HG02870 (cell line): ENCODE measurements at regions not wholly inside any gene's neighbourhood (a gene's known extent, or its start where the extent isn't known, plus 50 kb on each side); places are given as distances from the start of the nearest gene placed in this dataset.

Experiments used
- ATAC-seq: cut with Tn5 transposase; IDR thresholded peaks from one replicate; pipeline ENCODE4 v1.9.1; 2021; ENCODE audit warnings: mild to moderate bottlenecking, moderate library complexity; ENCODE audit not compliant: unreplicated experiment

GRCh38 chr1:213914392-213914791 is 73.4 kb upstream of the PROX1 start:
- ATAC-seq = no peak

- no peak for ATAC-seq
Observed at GRCh38 chr1:213921311-213921710, 66.5 kb upstream of the PROX1 start.

GRCh38 chr1:213921712-213922111 is 66.1 kb upstream of the PROX1 start:
- no peak for ATAC-seq

- no peak for ATAC-seq
Observed at GRCh38 chr1:213925531-213926182, 62.1 kb upstream of the PROX1 start.

- no peak for ATAC-seq
Observed at GRCh38 chr1:213927846-213928245, 59.9 kb upstream of the PROX1 start.

- ATAC-seq = no peak
Observed at GRCh38 chr1:213929398-213929797, 58.4 kb upstream of the PROX1 start.

GRCh38 chr1:213931836-213932235 is 55.9 kb upstream of the PROX1 start:
- ATAC-seq = no peak

GRCh38 chr1:213933336-213933735 is 54.4 kb upstream of the PROX1 start:
- ATAC-seq = no peak

GRCh38 chr1:213934649-213935048 is 53.1 kb upstream of the PROX1 start:
- no peak for ATAC-seq

GRCh38 chr1:213936571-213936970 is 51.2 kb upstream of the PROX1 start:
- no peak for ATAC-seq
